Stomach (tissue), 4 donors: ENCODE measurements at regions not wholly inside any gene's neighbourhood (a gene's known extent, or its start where the extent isn't known, plus 50 kb on each side); places are given as distances from the start of the nearest gene placed in this dataset.

Experiments used
- EP300 ChIP-seq: sonication (generic); formaldehyde crosslinking; IDR thresholded peaks from one replicate; pipeline ENCODE4 v1.6.1; 2017; ENCODE audit warnings: antibody characterized with exemption
- POLR2A ChIP-seq, 4 donors: fragments of 450-650 bp; IDR thresholded peaks; one replicate each; pipeline ENCODE4 v1.6.1; 2016; ENCODE audit warnings: antibody characterized with exemption in 4 of 4, control low read depth in 2 of 4, mild to moderate bottlenecking in 1 of 4, moderate library complexity in 1 of 4
- POLR2AphosphoS5 ChIP-seq, 3 donors: sonication (generic); formaldehyde crosslinking; IDR thresholded peaks; one replicate each; pipeline ENCODE4 v1.6.1; 2016; ENCODE audit warnings: antibody characterized with exemption in 3 of 3
- TF ChIP-seq, protein P1 (sequence below), 7 experiments: fragments of 450-650 bp in 4 of 7; fragments of 200-600 bp in 3 of 7; sonication (generic) in 3 of 7; IDR thresholded peaks; one replicate each; pipeline ENCODE4 v1.5.1; 2016 to 2019; ENCODE audit warnings: antibody characterized with exemption in 7 of 7, control low read depth in 2 of 7, mild to moderate bottlenecking in 1 of 7

DNA sequence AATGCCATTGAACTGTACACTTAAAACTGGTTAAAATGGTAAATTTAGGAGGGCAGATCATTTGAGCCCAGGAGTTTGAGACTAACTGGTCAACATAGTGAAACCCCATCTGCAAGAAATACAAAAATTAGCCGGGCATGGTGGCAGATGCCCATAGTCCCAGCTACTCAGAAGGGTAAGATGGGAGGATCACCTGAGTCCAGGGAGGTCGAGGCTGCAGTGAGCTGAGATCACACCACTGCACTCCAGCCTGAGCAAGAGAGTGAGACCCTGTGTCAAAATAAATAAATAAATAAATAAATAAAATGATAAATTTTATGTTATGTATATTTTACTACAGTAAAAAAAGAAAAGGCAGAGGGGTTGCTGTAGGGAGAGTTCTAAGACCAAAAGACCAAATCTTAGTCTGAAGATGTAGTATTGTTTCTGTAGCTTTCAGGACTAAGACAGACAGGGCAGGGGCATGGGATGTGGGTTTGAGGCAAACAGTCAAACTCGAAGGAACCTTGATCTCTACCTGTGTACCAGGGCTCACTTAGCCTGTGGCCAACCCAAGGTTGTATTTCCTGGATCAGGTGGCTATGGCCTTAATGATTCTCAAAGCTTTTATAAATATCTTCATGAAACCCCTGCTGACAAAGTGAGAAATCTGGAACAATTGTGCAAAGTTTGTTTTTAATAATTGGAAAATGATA, 316.7 kb downstream of the CYRIA start:
- TF ChIP-seq, protein P1, sequence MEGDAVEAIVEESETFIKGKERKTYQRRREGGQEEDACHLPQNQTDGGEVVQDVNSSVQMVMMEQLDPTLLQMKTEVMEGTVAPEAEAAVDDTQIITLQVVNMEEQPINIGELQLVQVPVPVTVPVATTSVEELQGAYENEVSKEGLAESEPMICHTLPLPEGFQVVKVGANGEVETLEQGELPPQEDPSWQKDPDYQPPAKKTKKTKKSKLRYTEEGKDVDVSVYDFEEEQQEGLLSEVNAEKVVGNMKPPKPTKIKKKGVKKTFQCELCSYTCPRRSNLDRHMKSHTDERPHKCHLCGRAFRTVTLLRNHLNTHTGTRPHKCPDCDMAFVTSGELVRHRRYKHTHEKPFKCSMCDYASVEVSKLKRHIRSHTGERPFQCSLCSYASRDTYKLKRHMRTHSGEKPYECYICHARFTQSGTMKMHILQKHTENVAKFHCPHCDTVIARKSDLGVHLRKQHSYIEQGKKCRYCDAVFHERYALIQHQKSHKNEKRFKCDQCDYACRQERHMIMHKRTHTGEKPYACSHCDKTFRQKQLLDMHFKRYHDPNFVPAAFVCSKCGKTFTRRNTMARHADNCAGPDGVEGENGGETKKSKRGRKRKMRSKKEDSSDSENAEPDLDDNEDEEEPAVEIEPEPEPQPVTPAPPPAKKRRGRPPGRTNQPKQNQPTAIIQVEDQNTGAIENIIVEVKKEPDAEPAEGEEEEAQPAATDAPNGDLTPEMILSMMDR (IDR thresholded peaks at IDR 0.05), result no peak
- TF ChIP-seq POLR2A (IDR thresholded peaks at IDR 0.05) (no peak), POLR2AphosphoS5 (IDR thresholded peaks at IDR 0.05) (no peak), EP300 (no peak)
